ENCODE measurements at regions not wholly inside any gene's neighbourhood (a gene's known extent, or its start where the extent isn't known, plus 50 kb on each side); places are given as distances from the start of the nearest gene placed in this dataset.

GRCh38 chr11:27287205-27287604 lies 75.8 kb downstream of the CCDC34 start:
- no peaks in the 10 kb centered on the region for H4K20me1 ChIP-seq (replicated peaks; ENCODE audit: control insufficient read depth, insufficient read depth, low read length)
- H3K79me2 ChIP-seq (ENCODE audit: control insufficient read depth, insufficient read depth, low read length): no peaks in the 10 kb centered on the region
- in situ Hi-C loops (cut with MboI) (no loop called here), intact Hi-C loops (cut with micrococcal nuclease) (no loop called here)
- H3K27ac ChIP-seq (ENCODE audit: extremely low read depth, low read depth, low read length): no peak overlapping the region
- no peaks in the 10 kb centered on the region for H3K36me3 ChIP-seq (ENCODE audit: control insufficient read depth, insufficient read depth, low read length)
- WGBS (ENCODE audit: insufficient coverage, low coverage, missing lambda C conversion rate): 21% methylated on average over 1 of the region's 1 CpG
- H3K27me3 ChIP-seq (ENCODE audit: control insufficient read depth in 2 of 2, insufficient read depth in 2 of 2, low read length in 2 of 2): no peaks in the 10 kb centered on the region
- ATAC-seq: no peak
- TF ChIP-seq THRA (IDR thresholded peaks at IDR 0.05): no peak
- TF ChIP-seq BMI1 (IDR thresholded peaks at IDR 0.05; ENCODE audit: low read length): no peak
- TF ChIP-seq NR1H2 (CRISPR knock-in tag; IDR thresholded peaks at IDR 0.05): no peak
- TF ChIP-seq NFIC (IDR thresholded peaks at IDR 0.05): peak; percentile 81
- no peak for TF ChIP-seq ILK (tag; IDR thresholded peaks at IDR 0.05; ENCODE audit: borderline replicate concordance, low read depth)
- no peak for TF ChIP-seq EWSR1 (IDR thresholded peaks at IDR 0.05; ENCODE audit: borderline replicate concordance, low read depth, partially characterized antibody)
- no peak overlapping the region for H2AFZ ChIP-seq (ENCODE audit: low read depth, low read length)
- no peaks in the 10 kb centered on the region for H3K9me1 ChIP-seq (ENCODE audit: control insufficient read depth, insufficient read depth, low read length)
- no peak for DNase-seq (ENCODE audit: extremely low read depth in 1 of 4, low spot score in 3 of 4)
- H3K9me3 ChIP-seq (replicated peaks; ENCODE audit: control insufficient read depth, insufficient read depth, low read depth, low read length): peaks cover 10% of the 10 kb centered on the region; the same call in 1 of the 2 replicates
- H3K4me1 ChIP-seq (replicated peaks in 1 of 2; ENCODE audit: control insufficient read depth in 2 of 2, insufficient read depth in 2 of 2, low read length in 2 of 2): no peaks in the 10 kb centered on the region; a peak in 1 of 5 replicates
- H3K4me2 ChIP-seq (ENCODE audit: insufficient read depth, low read length): no peak overlapping the region
- FAIRE-seq: no peak
- H3K9ac ChIP-seq (ENCODE audit: insufficient read depth in 1 of 2, low read depth in 2 of 2, low read length in 2 of 2): no peak overlapping the region
- ChIA-PET CTCF (ENCODE audit: low intra/inter-chr PET ratio) (no interaction called here), POLR2A (no interaction called here)
- BruUV-seq (replicated peaks): no TSS peak
- no peak overlapping the region for H3K4me3 ChIP-seq

Data from K562 (cell line).